ENCODE measurements at regions not wholly inside any gene's neighbourhood (a gene's known extent, or its start where the extent isn't known, plus 50 kb on each side); places are given as distances from the start of the nearest gene placed in this dataset.

DNA sequence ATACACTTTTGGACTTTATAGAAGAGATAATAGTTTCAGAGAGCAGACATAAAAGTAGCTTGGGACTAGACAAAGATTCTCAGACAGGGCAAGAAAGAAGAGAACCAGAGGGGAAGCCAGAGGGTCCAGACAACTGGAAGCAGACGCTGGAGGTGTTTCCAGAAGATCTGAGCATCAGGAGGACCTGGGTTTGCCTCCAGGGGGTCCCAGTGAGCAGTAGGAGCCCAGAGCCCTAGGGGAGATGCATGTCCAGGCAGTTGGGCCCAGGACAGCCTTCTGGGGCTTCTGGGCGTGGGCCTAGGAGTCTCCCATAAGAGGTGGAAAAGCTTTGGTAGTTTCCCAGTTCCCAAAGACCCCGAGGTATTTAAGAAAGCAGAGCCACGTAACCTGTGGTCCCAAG lies 251.2 kb upstream of the ID2 start:
- Histone ChIP-seq H3K36me3 (ENCODE audit: control insufficient read depth, low read length) (no peaks in the 10 kb centered on the region), H4K20me1 (ENCODE audit: control insufficient read depth, insufficient read depth, low read depth, low read length) (no peaks in the 10 kb centered on the region), H3K4me2 (ENCODE audit: low read length) (no peak overlapping the region), H3K27ac (ENCODE audit: low read depth, low read length) (no peak overlapping the region), H3K4me1 (ENCODE audit: control insufficient read depth, low read length) (peaks cover 30% of the 10 kb centered on the region), H3K9me2 (replicated peaks; ENCODE audit: control insufficient read depth, low read length) (no peaks in the 10 kb centered on the region), H3K27me3 (ENCODE audit: control insufficient read depth, low read length) (no peaks in the 10 kb centered on the region), H3K79me2 (ENCODE audit: control insufficient read depth, low read length) (no peaks in the 10 kb centered on the region), H3F3A (ENCODE audit: control insufficient read depth, insufficient read depth) (no peaks in the 10 kb centered on the region), H3K9me3 (ENCODE audit: control insufficient read depth, insufficient read depth, low read length) (no peaks in the 10 kb centered on the region), H3K4me3 (ENCODE audit: low read length) (no peak overlapping the region)
- TF ChIP-seq EZH2phosphoT487 (IDR thresholded peaks at IDR 0.05; ENCODE audit: borderline replicate concordance, low read length) (no peak), CTCF (IDR thresholded peaks at IDR 0.05; ENCODE audit: low read depth, low read length, poor library complexity, severe bottlenecking) (peak; percentile 29)

- no peak overlapping the region for H3K4me2 ChIP-seq (ENCODE audit: low read length)
- no peaks in the 10 kb centered on the region for H3K9me2 ChIP-seq (replicated peaks; ENCODE audit: control insufficient read depth, low read length)
- no peak overlapping the region for H3K4me3 ChIP-seq (ENCODE audit: low read length)
- H3K4me1 ChIP-seq (ENCODE audit: control insufficient read depth, low read length): peaks cover 40% of the 10 kb centered on the region
- H3K79me2 ChIP-seq (ENCODE audit: control insufficient read depth, low read length): no peaks in the 10 kb centered on the region
- no peaks in the 10 kb centered on the region for H3K27me3 ChIP-seq (ENCODE audit: control insufficient read depth, low read length)
- no peak for TF ChIP-seq EZH2phosphoT487 (IDR thresholded peaks at IDR 0.05; ENCODE audit: borderline replicate concordance, low read length)
- no peak for TF ChIP-seq CTCF (IDR thresholded peaks at IDR 0.05; ENCODE audit: low read depth, low read length, poor library complexity, severe bottlenecking)
- peaks cover 5% of the 10 kb centered on the region; the same call in 1 of the 2 replicates for H3F3A ChIP-seq (ENCODE audit: control insufficient read depth, insufficient read depth)
- H3K27ac ChIP-seq (ENCODE audit: low read depth, low read length): no peak overlapping the region
- no peaks in the 10 kb centered on the region for H3K9me3 ChIP-seq (ENCODE audit: control insufficient read depth, insufficient read depth, low read length)
- H3K36me3 ChIP-seq (ENCODE audit: control insufficient read depth, low read length): no peaks in the 10 kb centered on the region
- no peaks in the 10 kb centered on the region for H4K20me1 ChIP-seq (ENCODE audit: control insufficient read depth, insufficient read depth, low read depth, low read length)
These were observed 250.3 kb upstream of the ID2 start for GRCh38 chr2:8431446-8432125.

GRCh38 chr2:8432706-8433336 lies 249.0 kb upstream of the ID2 start:
- Histone ChIP-seq H3K9me2 (replicated peaks; ENCODE audit: control insufficient read depth, low read length) (no peaks in the 10 kb centered on the region), H3F3A (ENCODE audit: control insufficient read depth, insufficient read depth) (peaks cover 5% of the 10 kb centered on the region; the same call in 1 of the 2 replicates), H3K79me2 (ENCODE audit: control insufficient read depth, low read length) (no peaks in the 10 kb centered on the region), H3K27ac (ENCODE audit: low read depth, low read length) (no peak overlapping the region), H3K4me1 (ENCODE audit: control insufficient read depth, low read length) (peaks cover 50% of the 10 kb centered on the region), H3K4me3 (ENCODE audit: low read length) (no peak overlapping the region), H3K27me3 (ENCODE audit: control insufficient read depth, low read length) (no peaks in the 10 kb centered on the region), H3K36me3 (ENCODE audit: control insufficient read depth, low read length) (no peaks in the 10 kb centered on the region), H3K9me3 (ENCODE audit: control insufficient read depth, insufficient read depth, low read length) (no peaks in the 10 kb centered on the region), H3K4me2 (ENCODE audit: low read length) (no peak overlapping the region), H4K20me1 (ENCODE audit: control insufficient read depth, insufficient read depth, low read depth, low read length) (no peaks in the 10 kb centered on the region)
- no peak for TF ChIP-seq CTCF (IDR thresholded peaks at IDR 0.05; ENCODE audit: low read depth, low read length, poor library complexity, severe bottlenecking)
- TF ChIP-seq EZH2phosphoT487 (IDR thresholded peaks at IDR 0.05; ENCODE audit: borderline replicate concordance, low read length): no peak

Measured in DOHH2 (cell line).